ENCODE measurements at regions not wholly inside any gene's neighbourhood (a gene's known extent, or its start where the extent isn't known, plus 50 kb on each side); places are given as distances from the start of the nearest gene placed in this dataset.

DNA sequence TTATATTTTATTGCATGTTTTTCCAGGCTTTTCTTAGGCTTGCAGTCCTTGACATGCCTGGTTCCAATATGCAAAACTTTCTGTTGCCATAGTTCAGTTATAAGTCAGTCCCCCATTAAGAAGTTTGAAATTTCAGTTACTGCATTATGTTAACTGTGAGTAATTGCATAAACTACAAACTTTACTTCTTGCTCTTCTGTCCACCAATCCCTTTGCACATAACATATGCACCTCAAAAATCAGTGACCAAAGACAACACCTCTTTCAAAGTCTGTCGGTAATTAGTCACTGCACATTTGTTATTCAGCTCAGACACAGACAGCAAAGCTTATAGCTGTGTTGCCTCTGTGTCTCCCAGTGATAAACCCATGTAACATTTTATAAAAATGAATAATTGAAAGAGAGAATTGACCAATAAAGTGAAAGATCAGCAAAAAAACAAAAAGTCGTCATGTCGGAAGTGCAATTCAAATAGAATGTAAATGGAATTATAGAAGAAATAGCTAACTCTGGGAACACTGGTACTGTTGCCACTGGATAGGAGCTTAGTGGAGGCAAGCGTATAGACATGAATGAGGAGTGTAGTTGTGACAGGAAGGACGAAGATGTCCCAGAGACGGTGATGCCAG is 50.3 kb upstream of the BTBD3 start (continued):
- TF ChIP-seq, protein P1, sequence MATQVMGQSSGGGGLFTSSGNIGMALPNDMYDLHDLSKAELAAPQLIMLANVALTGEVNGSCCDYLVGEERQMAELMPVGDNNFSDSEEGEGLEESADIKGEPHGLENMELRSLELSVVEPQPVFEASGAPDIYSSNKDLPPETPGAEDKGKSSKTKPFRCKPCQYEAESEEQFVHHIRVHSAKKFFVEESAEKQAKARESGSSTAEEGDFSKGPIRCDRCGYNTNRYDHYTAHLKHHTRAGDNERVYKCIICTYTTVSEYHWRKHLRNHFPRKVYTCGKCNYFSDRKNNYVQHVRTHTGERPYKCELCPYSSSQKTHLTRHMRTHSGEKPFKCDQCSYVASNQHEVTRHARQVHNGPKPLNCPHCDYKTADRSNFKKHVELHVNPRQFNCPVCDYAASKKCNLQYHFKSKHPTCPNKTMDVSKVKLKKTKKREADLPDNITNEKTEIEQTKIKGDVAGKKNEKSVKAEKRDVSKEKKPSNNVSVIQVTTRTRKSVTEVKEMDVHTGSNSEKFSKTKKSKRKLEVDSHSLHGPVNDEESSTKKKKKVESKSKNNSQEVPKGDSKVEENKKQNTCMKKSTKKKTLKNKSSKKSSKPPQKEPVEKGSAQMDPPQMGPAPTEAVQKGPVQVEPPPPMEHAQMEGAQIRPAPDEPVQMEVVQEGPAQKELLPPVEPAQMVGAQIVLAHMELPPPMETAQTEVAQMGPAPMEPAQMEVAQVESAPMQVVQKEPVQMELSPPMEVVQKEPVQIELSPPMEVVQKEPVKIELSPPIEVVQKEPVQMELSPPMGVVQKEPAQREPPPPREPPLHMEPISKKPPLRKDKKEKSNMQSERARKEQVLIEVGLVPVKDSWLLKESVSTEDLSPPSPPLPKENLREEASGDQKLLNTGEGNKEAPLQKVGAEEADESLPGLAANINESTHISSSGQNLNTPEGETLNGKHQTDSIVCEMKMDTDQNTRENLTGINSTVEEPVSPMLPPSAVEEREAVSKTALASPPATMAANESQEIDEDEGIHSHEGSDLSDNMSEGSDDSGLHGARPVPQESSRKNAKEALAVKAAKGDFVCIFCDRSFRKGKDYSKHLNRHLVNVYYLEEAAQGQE (IDR thresholded peaks at IDR 0.05; ENCODE audit: low read depth, low read length), result no peak
- TF ChIP-seq, protein P2, sequence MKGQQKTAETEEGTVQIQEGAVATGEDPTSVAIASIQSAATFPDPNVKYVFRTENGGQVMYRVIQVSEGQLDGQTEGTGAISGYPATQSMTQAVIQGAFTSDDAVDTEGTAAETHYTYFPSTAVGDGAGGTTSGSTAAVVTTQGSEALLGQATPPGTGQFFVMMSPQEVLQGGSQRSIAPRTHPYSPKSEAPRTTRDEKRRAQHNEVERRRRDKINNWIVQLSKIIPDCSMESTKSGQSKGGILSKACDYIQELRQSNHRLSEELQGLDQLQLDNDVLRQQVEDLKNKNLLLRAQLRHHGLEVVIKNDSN (IDR thresholded peaks at IDR 0.05; ENCODE audit: borderline replicate concordance, low read depth), result no peak
- TF ChIP-seq FOSL2 (IDR thresholded peaks at IDR 0.05; ENCODE audit: borderline replicate concordance, low read depth), result no peak
- TF ChIP-seq POLR2AphosphoS5 (IDR thresholded peaks at IDR 0.05; ENCODE audit: low read depth, low read length), result no peak
- TF ChIP-seq SIN3A (IDR thresholded peaks at IDR 0.05; ENCODE audit: borderline replicate concordance, low read depth, low read length), result no peak

Small RNA genes in the stretch of these regions (small RNA-seq; reads per million reads assigned to genes)
- gene AL080274.1 (0 reads per million in 7 experiments), gene RN7SKP111 (0 to 0.57 (median 0) reads per million in 7 experiments)
